Panc1 (cell line): ENCODE measurements at regions not wholly inside any gene's neighbourhood (a gene's known extent, or its start where the extent isn't known, plus 50 kb on each side); places are given as distances from the start of the nearest gene placed in this dataset.

Source experiments
- POLR2AphosphoS5 ChIP-seq: IDR thresholded peaks from 2 replicates; pipeline ENCODE4 v1.6.1; 2012; ENCODE audit warnings: mild to moderate bottlenecking, low read depth, low read length, moderate library complexity
- SIN3A ChIP-seq: IDR thresholded peaks from 2 replicates; pipeline ENCODE4 v1.6.1; 2012; ENCODE audit warnings: low read depth, mild to moderate bottlenecking, low read length, moderate library complexity, borderline replicate concordance; ENCODE audit not compliant: insufficient read depth
- TCF7L2 ChIP-seq: IDR thresholded peaks from 2 replicates; pipeline ENCODE4 v1.6.1; 2011; ENCODE audit warnings: mild to moderate bottlenecking, low read depth, low read length, inconsistent platforms
- TF ChIP-seq, protein P1 (sequence below): fragments of 450-650 bp; IDR thresholded peaks from 2 replicates; pipeline ENCODE4 v1.5.1; 2017; ENCODE audit warnings: mild to moderate bottlenecking
- TF ChIP-seq, protein P2 (sequence below), 2 experiments: IDR thresholded peaks; 2 replicates each; pipeline ENCODE4 v1.6.1; 2011 to 2012; ENCODE audit warnings: low read depth in 2 of 2, control low read depth in 1 of 2, low read length in 1 of 2, mild to moderate bottlenecking in 1 of 2, moderate library complexity in 1 of 2; ENCODE audit not compliant: insufficient read depth in 1 of 2

DNA sequence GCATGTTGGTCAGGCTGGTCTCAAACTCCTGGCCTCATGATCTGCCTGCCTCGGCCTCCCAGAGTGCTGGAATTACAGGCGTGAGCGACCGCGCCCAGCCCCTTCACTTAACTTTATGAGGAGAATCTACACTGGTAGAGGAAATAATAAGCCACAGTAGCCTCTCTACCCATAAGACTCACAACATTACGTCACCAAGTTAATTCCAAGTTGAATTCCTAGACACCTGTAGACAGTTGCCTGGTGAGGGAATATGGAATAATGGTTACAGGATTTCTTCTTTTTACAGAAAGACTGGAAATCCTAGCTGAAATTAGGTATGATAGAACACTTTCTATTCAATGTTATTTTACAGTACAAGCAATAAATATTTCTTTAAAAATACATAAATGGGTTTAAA lies 854.5 kb upstream of the EYS start:
- TF ChIP-seq, protein P1, sequence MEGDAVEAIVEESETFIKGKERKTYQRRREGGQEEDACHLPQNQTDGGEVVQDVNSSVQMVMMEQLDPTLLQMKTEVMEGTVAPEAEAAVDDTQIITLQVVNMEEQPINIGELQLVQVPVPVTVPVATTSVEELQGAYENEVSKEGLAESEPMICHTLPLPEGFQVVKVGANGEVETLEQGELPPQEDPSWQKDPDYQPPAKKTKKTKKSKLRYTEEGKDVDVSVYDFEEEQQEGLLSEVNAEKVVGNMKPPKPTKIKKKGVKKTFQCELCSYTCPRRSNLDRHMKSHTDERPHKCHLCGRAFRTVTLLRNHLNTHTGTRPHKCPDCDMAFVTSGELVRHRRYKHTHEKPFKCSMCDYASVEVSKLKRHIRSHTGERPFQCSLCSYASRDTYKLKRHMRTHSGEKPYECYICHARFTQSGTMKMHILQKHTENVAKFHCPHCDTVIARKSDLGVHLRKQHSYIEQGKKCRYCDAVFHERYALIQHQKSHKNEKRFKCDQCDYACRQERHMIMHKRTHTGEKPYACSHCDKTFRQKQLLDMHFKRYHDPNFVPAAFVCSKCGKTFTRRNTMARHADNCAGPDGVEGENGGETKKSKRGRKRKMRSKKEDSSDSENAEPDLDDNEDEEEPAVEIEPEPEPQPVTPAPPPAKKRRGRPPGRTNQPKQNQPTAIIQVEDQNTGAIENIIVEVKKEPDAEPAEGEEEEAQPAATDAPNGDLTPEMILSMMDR: no peak
- TF ChIP-seq, protein P2, sequence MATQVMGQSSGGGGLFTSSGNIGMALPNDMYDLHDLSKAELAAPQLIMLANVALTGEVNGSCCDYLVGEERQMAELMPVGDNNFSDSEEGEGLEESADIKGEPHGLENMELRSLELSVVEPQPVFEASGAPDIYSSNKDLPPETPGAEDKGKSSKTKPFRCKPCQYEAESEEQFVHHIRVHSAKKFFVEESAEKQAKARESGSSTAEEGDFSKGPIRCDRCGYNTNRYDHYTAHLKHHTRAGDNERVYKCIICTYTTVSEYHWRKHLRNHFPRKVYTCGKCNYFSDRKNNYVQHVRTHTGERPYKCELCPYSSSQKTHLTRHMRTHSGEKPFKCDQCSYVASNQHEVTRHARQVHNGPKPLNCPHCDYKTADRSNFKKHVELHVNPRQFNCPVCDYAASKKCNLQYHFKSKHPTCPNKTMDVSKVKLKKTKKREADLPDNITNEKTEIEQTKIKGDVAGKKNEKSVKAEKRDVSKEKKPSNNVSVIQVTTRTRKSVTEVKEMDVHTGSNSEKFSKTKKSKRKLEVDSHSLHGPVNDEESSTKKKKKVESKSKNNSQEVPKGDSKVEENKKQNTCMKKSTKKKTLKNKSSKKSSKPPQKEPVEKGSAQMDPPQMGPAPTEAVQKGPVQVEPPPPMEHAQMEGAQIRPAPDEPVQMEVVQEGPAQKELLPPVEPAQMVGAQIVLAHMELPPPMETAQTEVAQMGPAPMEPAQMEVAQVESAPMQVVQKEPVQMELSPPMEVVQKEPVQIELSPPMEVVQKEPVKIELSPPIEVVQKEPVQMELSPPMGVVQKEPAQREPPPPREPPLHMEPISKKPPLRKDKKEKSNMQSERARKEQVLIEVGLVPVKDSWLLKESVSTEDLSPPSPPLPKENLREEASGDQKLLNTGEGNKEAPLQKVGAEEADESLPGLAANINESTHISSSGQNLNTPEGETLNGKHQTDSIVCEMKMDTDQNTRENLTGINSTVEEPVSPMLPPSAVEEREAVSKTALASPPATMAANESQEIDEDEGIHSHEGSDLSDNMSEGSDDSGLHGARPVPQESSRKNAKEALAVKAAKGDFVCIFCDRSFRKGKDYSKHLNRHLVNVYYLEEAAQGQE (IDR thresholded peaks at IDR 0.05; ENCODE audit: insufficient read depth in 1 of 2, low read depth in 2 of 2, low read length in 1 of 2): no peak
- no peak for TF ChIP-seq SIN3A
- no peak for TF ChIP-seq POLR2AphosphoS5
- TF ChIP-seq TCF7L2: no peak
